ENCODE measurements at regions not wholly inside any gene's neighbourhood (a gene's known extent, or its start where the extent isn't known, plus 50 kb on each side); places are given as distances from the start of the nearest gene placed in this dataset.

DNA sequence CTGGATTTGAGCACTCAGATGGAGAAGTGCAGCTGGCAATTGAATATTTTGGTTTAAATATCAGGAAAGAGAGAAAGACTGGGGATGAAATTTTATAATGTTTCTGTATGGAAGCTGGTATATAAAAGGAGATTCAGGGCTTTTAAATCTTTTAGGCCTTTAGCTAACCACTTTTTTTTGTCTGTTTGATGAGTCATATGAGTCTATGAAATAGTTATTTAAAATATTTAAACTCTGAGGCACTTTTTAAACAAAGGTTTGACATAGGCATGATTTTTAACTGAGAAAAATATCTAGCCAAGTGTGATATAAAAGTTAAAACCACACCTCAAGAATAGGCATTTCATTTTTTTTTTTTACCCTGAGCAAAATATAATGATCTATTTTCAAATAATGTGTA is 944.3 kb downstream of the GATA3 start:
- intact Hi-C loops (cut with micrococcal nuclease) (no loop called here), dilution Hi-C loops (cut with MboI; ENCODE audit: extremely low pct_ligation_motif_present, low sequenced_read_pairs) (no loop called here)
- H3K4me2 ChIP-seq (ENCODE audit: insufficient read depth, low read length): no peak overlapping the region
- no peaks in the 10 kb centered on the region for H3K9me3 ChIP-seq (replicated peaks; ENCODE audit: control insufficient read depth, insufficient read depth, low read length)
- H3K27ac ChIP-seq (ENCODE audit: insufficient read depth, low read depth, low read length): no peak overlapping the region
- no peak overlapping the region for H3K9ac ChIP-seq (replicated peaks; ENCODE audit: extremely low read depth, insufficient read depth, low read length)
- ChIA-PET CTCF (interaction anchor here (1.2 kb wide), 1 partner anchor 9 kb away, joined by 3 read pairs; no protein-coding TSS in a partner anchor), POLR2A (no interaction called here)
- FAIRE-seq (no peak), DNase-seq (ENCODE audit: low read depth, low spot score) (no peak)
- H3K9me1 ChIP-seq (replicated peaks; ENCODE audit: control insufficient read depth, extremely low read depth, insufficient read depth, low read length): no peaks in the 10 kb centered on the region
- H3K36me3 ChIP-seq (ENCODE audit: control insufficient read depth in 2 of 2, extremely low read depth in 1 of 2, insufficient read depth in 2 of 2, low read length in 2 of 2): no peaks in the 10 kb centered on the region
- H3K79me2 ChIP-seq (ENCODE audit: control insufficient read depth, insufficient read depth, low read length): no peaks in the 10 kb centered on the region
- H2AFZ ChIP-seq (ENCODE audit: low read depth, low read length): no peak overlapping the region
- no peak overlapping the region for H3K4me3 ChIP-seq (replicated peaks in 1 of 3; ENCODE audit: insufficient read depth in 1 of 3, low read depth in 1 of 3, low read length in 3 of 3)
- TF ChIP-seq MYC (IDR thresholded peaks at IDR 0.05; ENCODE audit: low read depth, low read length) (no peak), FOS (IDR thresholded peaks at IDR 0.05; ENCODE audit: borderline replicate concordance, insufficient read depth, low read length) (no peak), JUN (IDR thresholded peaks at IDR 0.05; ENCODE audit: borderline replicate concordance, insufficient read depth, insufficient read length, low read depth) (no peak), POLR2AphosphoS5 (IDR thresholded peaks at IDR 0.05; ENCODE audit: insufficient read depth, low read depth, low read length) (no peak)
- TF ChIP-seq, protein P1, sequence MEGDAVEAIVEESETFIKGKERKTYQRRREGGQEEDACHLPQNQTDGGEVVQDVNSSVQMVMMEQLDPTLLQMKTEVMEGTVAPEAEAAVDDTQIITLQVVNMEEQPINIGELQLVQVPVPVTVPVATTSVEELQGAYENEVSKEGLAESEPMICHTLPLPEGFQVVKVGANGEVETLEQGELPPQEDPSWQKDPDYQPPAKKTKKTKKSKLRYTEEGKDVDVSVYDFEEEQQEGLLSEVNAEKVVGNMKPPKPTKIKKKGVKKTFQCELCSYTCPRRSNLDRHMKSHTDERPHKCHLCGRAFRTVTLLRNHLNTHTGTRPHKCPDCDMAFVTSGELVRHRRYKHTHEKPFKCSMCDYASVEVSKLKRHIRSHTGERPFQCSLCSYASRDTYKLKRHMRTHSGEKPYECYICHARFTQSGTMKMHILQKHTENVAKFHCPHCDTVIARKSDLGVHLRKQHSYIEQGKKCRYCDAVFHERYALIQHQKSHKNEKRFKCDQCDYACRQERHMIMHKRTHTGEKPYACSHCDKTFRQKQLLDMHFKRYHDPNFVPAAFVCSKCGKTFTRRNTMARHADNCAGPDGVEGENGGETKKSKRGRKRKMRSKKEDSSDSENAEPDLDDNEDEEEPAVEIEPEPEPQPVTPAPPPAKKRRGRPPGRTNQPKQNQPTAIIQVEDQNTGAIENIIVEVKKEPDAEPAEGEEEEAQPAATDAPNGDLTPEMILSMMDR (IDR thresholded peaks at IDR 0.05; ENCODE audit: extremely low read depth in 1 of 2, insufficient read depth in 1 of 2, low read depth in 1 of 2, low read length in 2 of 2): no peak
- BruUV-seq (replicated peaks): no TSS peak
- H3K27me3 ChIP-seq (ENCODE audit: control insufficient read depth in 2 of 2, insufficient read depth in 2 of 2, low read length in 2 of 2): no peaks in the 10 kb centered on the region
- no peaks in the 10 kb centered on the region for H4K20me1 ChIP-seq (replicated peaks; ENCODE audit: control insufficient read depth, extremely low read depth, insufficient read depth, low read length)
- H3K4me1 ChIP-seq (ENCODE audit: control insufficient read depth, extremely low read depth, insufficient read depth, low read length): no peaks in the 10 kb centered on the region

DNA sequence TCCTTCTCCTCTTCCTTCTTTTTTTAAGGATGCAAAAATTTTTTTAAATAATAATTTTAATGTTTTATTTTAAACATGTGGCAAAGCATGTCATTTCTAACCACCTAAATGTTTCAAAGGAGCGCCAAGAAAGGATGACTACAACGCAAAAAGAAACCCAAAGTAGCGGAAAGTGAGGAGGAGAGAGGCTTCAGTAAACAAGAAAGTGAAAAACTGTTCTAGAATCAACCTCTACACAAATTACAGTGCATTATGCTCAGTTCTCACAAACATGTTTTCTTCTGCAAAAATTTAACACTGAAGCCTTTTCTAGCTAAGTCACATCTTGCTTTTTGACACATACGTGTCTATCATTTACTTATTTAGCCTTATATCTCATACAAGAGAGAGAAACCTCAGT is 948.6 kb downstream of the GATA3 start:
- Histone ChIP-seq H3K27me3 (ENCODE audit: control insufficient read depth in 2 of 2, insufficient read depth in 2 of 2, low read length in 2 of 2) (no peaks in the 10 kb centered on the region), H3K4me2 (ENCODE audit: insufficient read depth, low read length) (no peak overlapping the region), H3K4me3 (replicated peaks in 1 of 3; ENCODE audit: insufficient read depth in 1 of 3, low read depth in 1 of 3, low read length in 3 of 3) (no peak overlapping the region), H3K9me1 (replicated peaks; ENCODE audit: control insufficient read depth, extremely low read depth, insufficient read depth, low read length) (no peaks in the 10 kb centered on the region), H3K9ac (replicated peaks; ENCODE audit: extremely low read depth, insufficient read depth, low read length) (no peak overlapping the region), H3K4me1 (ENCODE audit: control insufficient read depth, extremely low read depth, insufficient read depth, low read length) (no peaks in the 10 kb centered on the region), H3K27ac (ENCODE audit: insufficient read depth, low read depth, low read length) (no peak overlapping the region), H3K9me3 (replicated peaks; ENCODE audit: control insufficient read depth, insufficient read depth, low read length) (no peaks in the 10 kb centered on the region), H3K36me3 (ENCODE audit: control insufficient read depth in 2 of 2, extremely low read depth in 1 of 2, insufficient read depth in 2 of 2, low read length in 2 of 2) (no peaks in the 10 kb centered on the region), H3K79me2 (ENCODE audit: control insufficient read depth, insufficient read depth, low read length) (no peaks in the 10 kb centered on the region), H2AFZ (ENCODE audit: low read depth, low read length) (no peak overlapping the region), H4K20me1 (replicated peaks; ENCODE audit: control insufficient read depth, extremely low read depth, insufficient read depth, low read length) (no peaks in the 10 kb centered on the region)
- TF ChIP-seq, protein P1 (IDR thresholded peaks at IDR 0.05; ENCODE audit: extremely low read depth in 1 of 2, insufficient read depth in 1 of 2, low read depth in 1 of 2, low read length in 2 of 2): no peak
- TF ChIP-seq, protein P2, sequence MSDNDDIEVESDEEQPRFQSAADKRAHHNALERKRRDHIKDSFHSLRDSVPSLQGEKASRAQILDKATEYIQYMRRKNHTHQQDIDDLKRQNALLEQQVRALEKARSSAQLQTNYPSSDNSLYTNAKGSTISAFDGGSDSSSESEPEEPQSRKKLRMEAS (IDR thresholded peaks at IDR 0.05; ENCODE audit: insufficient read depth, insufficient read length): no peak
- TF ChIP-seq FOS (IDR thresholded peaks at IDR 0.05; ENCODE audit: borderline replicate concordance, insufficient read depth, low read length) (no peak), JUN (IDR thresholded peaks at IDR 0.05; ENCODE audit: borderline replicate concordance, insufficient read depth, insufficient read length, low read depth) (no peak), POLR2A (IDR thresholded peaks at IDR 0.05; ENCODE audit: low read depth, low read length) (no peak), EZH2 (IDR thresholded peaks at IDR 0.05; ENCODE audit: borderline replicate concordance, low read depth, low read length, severe bottlenecking) (no peak), MYC (IDR thresholded peaks at IDR 0.05; ENCODE audit: low read depth, low read length) (no peak), POLR2AphosphoS5 (IDR thresholded peaks at IDR 0.05; ENCODE audit: insufficient read depth, low read depth, low read length) (no peak), GATA2 (IDR thresholded peaks at IDR 0.05; ENCODE audit: insufficient read depth, insufficient read length, low read depth, low read length) (no peak)
- intact Hi-C loops (cut with micrococcal nuclease) (no loop called here), dilution Hi-C loops (cut with MboI; ENCODE audit: extremely low pct_ligation_motif_present, low sequenced_read_pairs) (no loop called here)
- FAIRE-seq (no peak), DNase-seq (ENCODE audit: low read depth, low spot score) (no peak)
- BruUV-seq (replicated peaks): no TSS peak
- ChIA-PET POLR2A (no interaction called here), CTCF (no interaction called here)

Data from endothelial cell of umbilical vein (primary cell).